ENCODE measurements at regions not wholly inside any gene's neighbourhood (a gene's known extent, or its start where the extent isn't known, plus 50 kb on each side); places are given as distances from the start of the nearest gene placed in this dataset.

DNA sequence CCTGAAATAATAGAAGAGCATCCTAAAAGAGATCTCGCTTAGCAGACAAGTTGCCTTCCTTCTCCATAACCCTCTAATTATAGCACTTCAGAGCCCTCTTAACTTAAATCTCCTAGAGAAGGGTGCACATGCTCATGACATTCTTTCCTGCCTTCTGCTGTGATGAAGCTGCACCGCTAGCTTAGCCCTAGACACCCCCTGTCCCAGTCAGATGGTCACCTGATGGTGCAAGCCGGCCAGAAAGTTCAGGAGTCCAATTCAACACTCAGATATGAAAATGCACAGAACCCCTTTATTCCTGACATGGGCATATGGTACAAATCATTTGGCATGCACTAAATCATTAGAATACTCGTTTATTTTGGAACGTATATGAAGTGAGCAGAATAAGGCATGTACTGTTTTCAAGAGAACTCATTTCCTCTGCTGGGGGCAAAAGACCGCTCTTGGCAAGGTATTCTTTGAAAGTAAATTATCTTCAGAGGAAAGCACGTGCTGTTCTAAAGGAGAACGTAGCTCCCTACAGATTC lies 420.4 kb upstream of the PROK2 start:
- Histone ChIP-seq H3K4me2 (no peak overlapping the region), H2AFZ (no peak overlapping the region), H3K4me3 (no peak overlapping the region), H4K20me1 (ENCODE audit: insufficient read depth, poor library complexity, severe bottlenecking) (no peaks in the 10 kb centered on the region), H3K36me3 (replicated peaks; ENCODE audit: insufficient read depth, low read depth) (no peaks in the 10 kb centered on the region), H3K79me2 (no peaks in the 10 kb centered on the region), H3K9me3 (ENCODE audit: low read depth) (no peaks in the 10 kb centered on the region), H3K27me3 (no peaks in the 10 kb centered on the region), H3K27ac (no peak overlapping the region), H3K4me1 (ENCODE audit: insufficient read depth) (peaks cover 3% of the 10 kb centered on the region), H3K9me2 (replicated peaks; ENCODE audit: insufficient read depth) (no peaks in the 10 kb centered on the region)
- 66% methylated on average over 8 of the region's 8 CpGs for WGBS (ENCODE audit: low lambda C conversion rate, missing lambda C conversion rate)
- DNase-seq (ENCODE audit: low spot score), result no peak
- no peak for TF ChIP-seq EZH2 (IDR thresholded peaks at IDR 0.05; ENCODE audit: borderline replicate concordance)
- TF ChIP-seq, protein P1, sequence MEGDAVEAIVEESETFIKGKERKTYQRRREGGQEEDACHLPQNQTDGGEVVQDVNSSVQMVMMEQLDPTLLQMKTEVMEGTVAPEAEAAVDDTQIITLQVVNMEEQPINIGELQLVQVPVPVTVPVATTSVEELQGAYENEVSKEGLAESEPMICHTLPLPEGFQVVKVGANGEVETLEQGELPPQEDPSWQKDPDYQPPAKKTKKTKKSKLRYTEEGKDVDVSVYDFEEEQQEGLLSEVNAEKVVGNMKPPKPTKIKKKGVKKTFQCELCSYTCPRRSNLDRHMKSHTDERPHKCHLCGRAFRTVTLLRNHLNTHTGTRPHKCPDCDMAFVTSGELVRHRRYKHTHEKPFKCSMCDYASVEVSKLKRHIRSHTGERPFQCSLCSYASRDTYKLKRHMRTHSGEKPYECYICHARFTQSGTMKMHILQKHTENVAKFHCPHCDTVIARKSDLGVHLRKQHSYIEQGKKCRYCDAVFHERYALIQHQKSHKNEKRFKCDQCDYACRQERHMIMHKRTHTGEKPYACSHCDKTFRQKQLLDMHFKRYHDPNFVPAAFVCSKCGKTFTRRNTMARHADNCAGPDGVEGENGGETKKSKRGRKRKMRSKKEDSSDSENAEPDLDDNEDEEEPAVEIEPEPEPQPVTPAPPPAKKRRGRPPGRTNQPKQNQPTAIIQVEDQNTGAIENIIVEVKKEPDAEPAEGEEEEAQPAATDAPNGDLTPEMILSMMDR (IDR thresholded peaks at IDR 0.05; ENCODE audit: poor library complexity), result no peak
- no peak for TF ChIP-seq EZH2phosphoT487 (IDR thresholded peaks at IDR 0.05; ENCODE audit: low read depth, severe bottlenecking, unreplicated experiment)

DNA sequence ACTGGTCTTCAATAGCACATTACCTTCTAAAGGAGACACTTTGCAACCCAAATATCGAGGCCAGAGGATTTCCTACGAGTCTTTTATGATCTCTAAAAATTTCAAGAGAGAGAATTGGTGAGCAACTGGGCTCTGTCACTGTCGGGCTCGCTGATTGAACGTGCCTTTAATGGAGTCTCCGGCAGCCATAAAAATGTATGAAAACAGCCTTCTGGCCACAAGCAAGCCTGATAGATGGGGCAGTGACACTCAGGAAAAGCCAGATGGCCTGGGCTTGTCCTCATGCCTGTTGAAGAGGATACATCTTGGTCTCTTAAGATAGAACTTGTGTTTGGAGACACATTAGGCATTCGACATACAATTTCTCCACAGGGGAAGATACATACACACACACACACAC lies 419.5 kb upstream of the PROK2 start:
- no peak overlapping the region for H3K4me3 ChIP-seq
- no peaks in the 10 kb centered on the region for H3K9me3 ChIP-seq (ENCODE audit: low read depth)
- DNase-seq (ENCODE audit: low spot score), result no peak
- H3K4me1 ChIP-seq (ENCODE audit: insufficient read depth), result peaks cover 3% of the 10 kb centered on the region
- no peaks in the 10 kb centered on the region for H4K20me1 ChIP-seq (ENCODE audit: insufficient read depth, poor library complexity, severe bottlenecking)
- H3K4me2 ChIP-seq, result no peak overlapping the region
- 51% methylated on average over 7 of the region's 7 CpGs for WGBS (ENCODE audit: low lambda C conversion rate, missing lambda C conversion rate)
- H3K36me3 ChIP-seq (replicated peaks; ENCODE audit: insufficient read depth, low read depth), result no peaks in the 10 kb centered on the region
- no peaks in the 10 kb centered on the region for H3K27me3 ChIP-seq
- no peak overlapping the region for H3K27ac ChIP-seq
- no peaks in the 10 kb centered on the region for H3K79me2 ChIP-seq
- H3K9me2 ChIP-seq (replicated peaks; ENCODE audit: insufficient read depth), result no peaks in the 10 kb centered on the region
- TF ChIP-seq, protein P1 (IDR thresholded peaks at IDR 0.05; ENCODE audit: poor library complexity), result no peak
- TF ChIP-seq EZH2phosphoT487 (IDR thresholded peaks at IDR 0.05; ENCODE audit: low read depth, severe bottlenecking, unreplicated experiment), result no peak
- TF ChIP-seq EZH2 (IDR thresholded peaks at IDR 0.05; ENCODE audit: borderline replicate concordance), result no peak
- no peak overlapping the region for H2AFZ ChIP-seq

DNA sequence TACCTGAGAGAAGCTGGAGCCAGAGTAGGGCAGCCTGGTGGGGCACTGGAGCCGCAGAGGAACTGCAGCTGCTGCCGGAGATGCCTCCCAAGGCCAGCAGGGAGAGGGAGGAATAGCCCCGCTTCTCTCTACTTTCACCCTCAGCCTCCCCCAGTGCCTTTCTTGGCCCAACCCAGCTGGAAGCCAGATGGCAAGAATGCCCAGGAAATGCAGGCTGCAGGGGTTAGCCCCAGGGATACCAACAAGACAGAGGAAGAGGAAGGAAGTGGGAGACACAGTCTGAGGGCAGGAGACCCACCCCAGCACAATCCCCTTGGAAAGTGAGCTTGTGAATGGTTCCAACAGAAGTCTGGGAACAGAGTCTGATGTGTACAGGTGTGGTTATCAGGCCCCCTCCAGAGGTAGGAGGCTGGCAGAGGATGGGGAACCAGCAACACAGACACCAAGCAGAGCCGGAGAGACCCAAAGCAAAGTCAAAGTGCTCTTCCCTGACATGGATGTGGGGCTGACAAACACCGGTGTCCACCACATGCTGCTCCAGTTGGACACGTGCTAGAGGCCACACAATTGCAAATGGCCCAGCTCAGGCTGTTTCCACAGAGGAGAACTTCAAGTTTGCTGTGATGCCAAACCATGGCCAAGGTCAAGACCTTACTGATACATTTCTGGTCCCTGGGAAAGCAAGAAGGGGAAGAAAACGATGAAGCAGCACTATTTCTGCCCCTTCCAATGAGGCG lies 418.8 kb upstream of the PROK2 start:
- no peak for DNase-seq (ENCODE audit: low spot score)
- H3K27ac ChIP-seq, result no peak overlapping the region
- no peaks in the 10 kb centered on the region for H3K9me2 ChIP-seq (replicated peaks; ENCODE audit: insufficient read depth)
- TF ChIP-seq EZH2phosphoT487 (IDR thresholded peaks at IDR 0.05; ENCODE audit: low read depth, severe bottlenecking, unreplicated experiment) (no peak), EZH2 (IDR thresholded peaks at IDR 0.05; ENCODE audit: borderline replicate concordance) (no peak)
- no peaks in the 10 kb centered on the region for H3K36me3 ChIP-seq (replicated peaks; ENCODE audit: insufficient read depth, low read depth)
- H2AFZ ChIP-seq, result no peak overlapping the region
- no peaks in the 10 kb centered on the region for H3K79me2 ChIP-seq
- H3K4me1 ChIP-seq (ENCODE audit: insufficient read depth), result peaks cover 3% of the 10 kb centered on the region
- 83% methylated on average over 8 of the region's 8 CpGs for WGBS (ENCODE audit: low lambda C conversion rate, missing lambda C conversion rate)
- H3K27me3 ChIP-seq, result no peaks in the 10 kb centered on the region
- no peak overlapping the region for H3K4me3 ChIP-seq
- no peaks in the 10 kb centered on the region for H3K9me3 ChIP-seq (ENCODE audit: low read depth)
- no peaks in the 10 kb centered on the region for H4K20me1 ChIP-seq (ENCODE audit: insufficient read depth, poor library complexity, severe bottlenecking)
- no peak overlapping the region for H3K4me2 ChIP-seq

DNA sequence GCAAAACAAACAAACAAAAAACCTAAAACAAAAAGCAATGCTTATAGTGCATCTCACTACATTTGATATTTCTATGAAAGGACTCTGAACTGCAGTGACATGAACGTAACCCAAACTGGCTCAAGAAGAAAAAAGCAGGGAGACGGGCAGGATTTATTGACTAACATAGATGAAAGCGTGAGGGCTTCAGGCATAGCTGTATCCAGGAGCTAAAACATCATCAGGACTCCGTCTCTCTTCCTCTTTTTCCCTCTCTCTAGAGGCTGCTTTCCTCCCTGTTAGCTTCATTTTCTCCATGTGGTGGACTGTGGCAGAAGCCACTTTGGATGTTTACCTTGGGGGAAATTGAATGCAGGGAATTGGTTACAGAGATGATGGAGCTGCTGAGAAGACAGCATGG lies 418.2 kb upstream of the PROK2 start:
- no peaks in the 10 kb centered on the region for H4K20me1 ChIP-seq (ENCODE audit: insufficient read depth, poor library complexity, severe bottlenecking)
- no peak overlapping the region for H3K27ac ChIP-seq
- TF ChIP-seq EZH2phosphoT487 (IDR thresholded peaks at IDR 0.05; ENCODE audit: low read depth, severe bottlenecking, unreplicated experiment) (no peak), EZH2 (IDR thresholded peaks at IDR 0.05; ENCODE audit: borderline replicate concordance) (no peak)
- TF ChIP-seq, protein P1 (IDR thresholded peaks at IDR 0.05; ENCODE audit: poor library complexity), result no peak
- DNase-seq (ENCODE audit: low spot score), result no peak
- H3K36me3 ChIP-seq (replicated peaks; ENCODE audit: insufficient read depth, low read depth), result no peaks in the 10 kb centered on the region
- no peaks in the 10 kb centered on the region for H3K9me2 ChIP-seq (replicated peaks; ENCODE audit: insufficient read depth)
- H3K79me2 ChIP-seq, result no peaks in the 10 kb centered on the region
- no peaks in the 10 kb centered on the region for H3K27me3 ChIP-seq
- H3K4me3 ChIP-seq, result no peak overlapping the region
- H3K9me3 ChIP-seq (ENCODE audit: low read depth), result no peaks in the 10 kb centered on the region
- WGBS (ENCODE audit: low lambda C conversion rate, missing lambda C conversion rate), result 91% methylated on average over 4 of the region's 4 CpGs
- H2AFZ ChIP-seq, result no peak overlapping the region
- no peak overlapping the region for H3K4me2 ChIP-seq
- H3K4me1 ChIP-seq (ENCODE audit: insufficient read depth), result peaks cover 3% of the 10 kb centered on the region

Data from hepatocyte (in vitro differentiated cells).